K562 (cell line): ENCODE measurements at regions not wholly inside any gene's neighbourhood (a gene's known extent, or its start where the extent isn't known, plus 50 kb on each side); places are given as distances from the start of the nearest gene placed in this dataset.

Experiments
- CBX8 ChIP-seq: fragments of 200-600 bp; sonication (generic); IDR thresholded peaks from 2 replicates; pipeline ENCODE4 v1.6.1; 2012; ENCODE audit warnings: borderline replicate concordance, mixed run types, low read depth, mild to moderate bottlenecking, moderate library complexity, mixed read lengths, low read length, control low read depth, inconsistent platforms; ENCODE audit not compliant: poor library complexity, severe bottlenecking; ENCODE audit errors: extremely low read depth
- CREB3L1 ChIP-seq: fragments of 450-650 bp; IDR thresholded peaks from 2 replicates; pipeline ENCODE4 v1.6.1; 2014; ENCODE audit warnings: low read depth, mild to moderate bottlenecking, moderate library complexity, borderline replicate concordance
- CTCF ChIP-seq, 3 experiments: IDR thresholded peaks in 2 of 3; conservative IDR thresholded peaks in 1 of 3; 2 replicates each; pipeline ENCODE4 v1.5.1; 2011 to 2012; ENCODE audit warnings: low read length in 3 of 3, mild to moderate bottlenecking in 3 of 3, control low read depth in 2 of 3, improper control_type of control experiment in 1 of 3, inconsistent platforms in 1 of 3, low read depth in 1 of 3, mixed read lengths in 1 of 3, moderate library complexity in 1 of 3; ENCODE audit not compliant: insufficient read depth in 2 of 3
- E2F4 ChIP-seq: sonication (generic); formaldehyde crosslinking; IDR thresholded peaks from 2 replicates; pipeline ENCODE4 v1.8.0; 2022; ENCODE audit warnings: mild to moderate bottlenecking, low read depth, missing genetic modification reagents
- POLR2AphosphoS5 ChIP-seq: IDR thresholded peaks from 2 replicates; pipeline ENCODE4 v1.6.1; 2011; ENCODE audit warnings: mild to moderate bottlenecking, low read depth, low read length, moderate library complexity; ENCODE audit not compliant: control insufficient read depth, insufficient read depth
- ZNF274 ChIP-seq: IDR thresholded peaks from 2 replicates; pipeline ENCODE4 v1.6.1; 2011; ENCODE audit warnings: low read depth, mild to moderate bottlenecking, low read length, moderate library complexity, borderline replicate concordance

- no peak for TF ChIP-seq CREB3L1
- no peak for TF ChIP-seq POLR2AphosphoS5
- TF ChIP-seq CBX8, result no peak
- no peak for TF ChIP-seq ZNF274
- no peak for TF ChIP-seq CTCF (IDR thresholded peaks at IDR 0.05 in 2 of 3, conservative IDR thresholded peaks at IDR 0.05 in 1 of 3; ENCODE audit: insufficient read depth in 2 of 3, low read depth in 1 of 3, low read length in 3 of 3)
- TF ChIP-seq E2F4 (CRISPR knock-in tag), result no peak
Observed at GRCh38 chr3:178274711-178275110, 261.5 kb upstream of the KCNMB2 start.
